Smooth muscle cell (in vitro differentiated cells): ENCODE measurements at regions not wholly inside any gene's neighbourhood (a gene's known extent, or its start where the extent isn't known, plus 50 kb on each side); places are given as distances from the start of the nearest gene placed in this dataset.

Experiments used
- DNase-seq: peaks from one replicate; lab custom pipeline; 2025; ENCODE audit not compliant: unreplicated experiment; lab: John Stamatoyannopoulos, UW
- H2AFZ ChIP-seq: fragments of 200-600 bp; sonication (generic); 2 replicates; pipeline ENCODE4 v1.6.0; 2016; ENCODE audit warnings: antibody characterized with exemption, low read depth, mild to moderate bottlenecking
- H3F3A ChIP-seq: fragments of 200-600 bp; sonication (generic); 2 replicates; pipeline ENCODE4 v1.6.0; 2017; ENCODE audit warnings: antibody characterized with exemption, low read depth
- H3K27ac ChIP-seq: fragments of 200-600 bp; sonication (generic); 2 replicates; pipeline ENCODE4 v1.5.1; 2016; ENCODE audit warnings: low read depth, mild to moderate bottlenecking
- H3K27me3 ChIP-seq: fragments of 200-600 bp; sonication (generic); 2 replicates; pipeline ENCODE4 v1.6.1; 2016; ENCODE audit warnings: low read depth, mild to moderate bottlenecking
- H3K36me3 ChIP-seq: fragments of 200-600 bp; sonication (generic); 2 replicates; pipeline ENCODE4 v1.5.1; 2016; ENCODE audit warnings: low read depth
- H3K4me1 ChIP-seq: fragments of 200-600 bp; sonication (generic); 2 replicates; pipeline ENCODE4 v1.5.1; 2016; ENCODE audit warnings: low read depth
- H3K4me2 ChIP-seq: fragments of 200-600 bp; sonication (generic); 2 replicates; pipeline ENCODE4 v1.6.0; 2016; ENCODE audit warnings: mild to moderate bottlenecking
- H3K4me3 ChIP-seq: fragments of 200-600 bp; sonication (generic); 2 replicates; pipeline ENCODE4 v1.5.1; 2016; ENCODE audit warnings: mild to moderate bottlenecking
- H3K79me2 ChIP-seq: fragments of 200-600 bp; sonication (generic); 2 replicates; pipeline ENCODE4 v1.6.0; 2016; ENCODE audit warnings: low read depth, mild to moderate bottlenecking
- H3K9ac ChIP-seq: fragments of 200-600 bp; sonication (generic); 2 replicates; pipeline ENCODE4 v1.6.0; 2016; ENCODE audit warnings: low read depth
- H3K9me3 ChIP-seq: fragments of 200-600 bp; sonication (generic); replicated peaks from 2 replicates; pipeline ENCODE4 v1.5.1; 2016; ENCODE audit warnings: low read depth
- H4K20me1 ChIP-seq: fragments of 200-600 bp; sonication (generic); 2 replicates; pipeline ENCODE4 v1.6.0; 2016; ENCODE audit warnings: low read depth
- CTCF ChIP-seq: fragments of 200-600 bp; sonication (generic); IDR thresholded peaks from 2 replicates; pipeline ENCODE4 v1.5.1; 2017; ENCODE audit warnings: borderline replicate concordance, mild to moderate bottlenecking, antibody characterized with exemption; ENCODE audit not compliant: insufficient read depth, poor library complexity, severe bottlenecking
- WGBS: methylation state at CpG from one replicate; pipeline ENCODE4 v1.1.7; 2016; ENCODE audit warnings: low lambda C conversion rate; 5-methylcytosine and 5-hydroxymethylcytosine counted together

GRCh38 chr17:72446525-72447250, 325.9 kb downstream of the SOX9 start:
- TF ChIP-seq CTCF: no peak
- DNase-seq: no peak
- no peak overlapping the region for H3K4me3 ChIP-seq
- no peaks in the 10 kb centered on the region for H3F3A ChIP-seq
- H3K9ac ChIP-seq: no peak overlapping the region
- H2AFZ ChIP-seq: no peak overlapping the region
- H3K27me3 ChIP-seq: no peaks in the 10 kb centered on the region
- H3K36me3 ChIP-seq: no peaks in the 10 kb centered on the region
- WGBS: 88% methylated on average over 17 of the region's 17 CpGs
- no peak overlapping the region for H3K4me2 ChIP-seq
- H3K9me3 ChIP-seq: no peaks in the 10 kb centered on the region
- peaks cover 47% of the 10 kb centered on the region for H3K79me2 ChIP-seq
- H3K27ac ChIP-seq: no peak overlapping the region
- no peaks in the 10 kb centered on the region for H3K4me1 ChIP-seq
- peaks cover 20% of the 10 kb centered on the region for H4K20me1 ChIP-seq

- Histone ChIP-seq H3K4me2 (no peak overlapping the region), H3K4me1 (no peaks in the 10 kb centered on the region), H3K27ac (no peak overlapping the region), H3K79me2 (peaks cover 52% of the 10 kb centered on the region), H3F3A (no peaks in the 10 kb centered on the region), H3K9ac (no peak overlapping the region), H3K9me3 (no peaks in the 10 kb centered on the region), H3K4me3 (no peak overlapping the region), H4K20me1 (peaks cover 20% of the 10 kb centered on the region), H2AFZ (no peak overlapping the region), H3K36me3 (no peaks in the 10 kb centered on the region), H3K27me3 (no peaks in the 10 kb centered on the region)
- 96% methylated on average over 3 of the region's 3 CpGs for WGBS
- no peak for DNase-seq
- no peak for TF ChIP-seq CTCF
These were observed 326.4 kb downstream of the SOX9 start for GRCh38 chr17:72447251-72447640.

GRCh38 chr17:72448019-72448418, 327.2 kb downstream of the SOX9 start:
- 91% methylated on average over 2 of the region's 2 CpGs for WGBS
- Histone ChIP-seq H2AFZ (no peak overlapping the region), H3F3A (no peaks in the 10 kb centered on the region), H3K27ac (no peak overlapping the region), H4K20me1 (peaks cover 22% of the 10 kb centered on the region), H3K9ac (no peak overlapping the region), H3K4me2 (no peak overlapping the region), H3K36me3 (no peaks in the 10 kb centered on the region), H3K27me3 (no peaks in the 10 kb centered on the region), H3K4me3 (no peak overlapping the region), H3K79me2 (peaks cover 60% of the 10 kb centered on the region), H3K4me1 (no peaks in the 10 kb centered on the region), H3K9me3 (no peaks in the 10 kb centered on the region)
- no peak for DNase-seq
- TF ChIP-seq CTCF: no peak
